ENCODE measurements at regions not wholly inside any gene's neighbourhood (a gene's known extent, or its start where the extent isn't known, plus 50 kb on each side); places are given as distances from the start of the nearest gene placed in this dataset.
A peak's percentile ranks its signal among the peaks of the same experiment; 100 is the strongest.
"Not testable (repeated sequence)": the region's sequence is repeated elsewhere in the genome, so short reads cannot be mapped to it uniquely, and the experiment has no call there.

GRCh38 chr6:27693766-27694546 lies 218.2 kb downstream of the OR2B2 start:
- in situ Hi-C loops (cut with HindIII; ENCODE audit: low pct_unique_long_range_greater_than_20kb, low sequenced_read_pairs): no loop called here
- no peak for DNase-seq (ENCODE audit: low read depth in 1 of 2, low spot score in 1 of 2)

DNA sequence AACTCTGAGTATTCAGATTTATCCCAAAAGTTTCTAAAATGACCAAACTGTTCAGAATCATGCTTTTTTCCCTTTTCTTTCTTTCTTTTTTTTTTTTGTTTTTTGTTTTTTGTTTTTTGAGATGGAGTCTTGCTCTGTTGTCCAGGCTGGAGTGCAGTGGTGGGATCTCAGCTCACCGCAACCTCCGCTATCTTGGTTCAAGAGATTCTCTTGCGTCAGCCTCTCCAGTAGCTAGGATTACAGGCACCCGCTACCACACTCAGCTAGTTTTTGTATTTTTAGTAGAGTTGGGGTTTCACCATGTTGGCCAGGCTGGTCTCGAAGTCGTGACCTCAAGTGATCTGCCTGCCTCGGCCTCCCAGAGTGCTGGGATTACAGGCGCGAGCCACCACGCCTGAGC lies 219.2 kb upstream of the ZNF184 start:
- DNase-seq (ENCODE audit: low read depth in 1 of 2, low spot score in 1 of 2); in situ Hi-C loops (cut with HindIII; ENCODE audit: low pct_unique_long_range_greater_than_20kb, low sequenced_read_pairs): not testable (repeated sequence)

More at GRCh38 chr6:27693766-27694546, 218.2 kb downstream of the OR2B2 start:
- no peak for TF ChIP-seq JUND (IDR thresholded peaks at IDR 0.05; ENCODE audit: low read depth)

DNA sequence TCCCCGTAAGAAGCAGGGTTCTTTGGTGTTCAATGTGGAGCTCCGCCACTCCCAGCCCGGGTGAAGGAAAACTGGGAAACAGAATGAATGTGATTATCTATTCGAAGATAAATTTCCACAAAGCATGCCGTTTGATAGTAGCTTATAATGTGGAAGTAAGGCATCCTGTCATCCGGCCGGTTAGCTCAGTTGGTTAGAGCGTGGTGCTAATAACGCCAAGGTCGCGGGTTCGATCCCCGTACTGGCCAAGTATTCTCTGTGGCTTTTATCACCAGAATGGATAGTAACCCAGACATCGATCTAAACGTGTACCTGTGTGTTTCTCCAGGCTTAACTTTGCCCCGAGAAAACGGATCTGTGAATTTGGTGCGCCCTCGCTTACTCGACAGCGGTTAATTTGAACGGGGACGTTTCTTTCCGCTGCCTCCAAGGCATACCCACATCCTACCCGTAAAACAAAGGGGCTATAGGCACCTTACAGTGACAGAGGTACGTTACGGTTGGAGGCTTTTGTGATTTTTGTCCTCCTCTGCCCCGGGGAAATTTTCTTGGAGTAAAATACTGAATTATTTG lies 215.2 kb upstream of the ZNF184 start:
- TF ChIP-seq JUND (IDR thresholded peaks at IDR 0.05; ENCODE audit: low read depth): no peak
- in situ Hi-C loops (cut with HindIII; ENCODE audit: low pct_unique_long_range_greater_than_20kb, low sequenced_read_pairs): no loop called here
- DNase-seq (ENCODE audit: low read depth in 1 of 2, low spot score in 1 of 2): peak in 1 of 2 experiments; percentile 72

GRCh38 chr6:27687154-27688013 lies 214.5 kb upstream of the ZNF184 start:
- in situ Hi-C loops (cut with HindIII; ENCODE audit: low pct_unique_long_range_greater_than_20kb, low sequenced_read_pairs): no loop called here
- no peak for DNase-seq (ENCODE audit: low read depth in 1 of 2, low spot score in 1 of 2)

GRCh38 chr6:27685279-27685678 lies 212.4 kb upstream of the ZNF184 start:
- no peak for DNase-seq (ENCODE audit: low read depth in 1 of 2, low spot score in 1 of 2)
- TF ChIP-seq JUND (IDR thresholded peaks at IDR 0.05; ENCODE audit: low read depth): no peak
- in situ Hi-C loops (cut with HindIII; ENCODE audit: low pct_unique_long_range_greater_than_20kb, low sequenced_read_pairs): no loop called here

More at GRCh38 chr6:27687154-27688013, 214.5 kb upstream of the ZNF184 start:
- no peak for TF ChIP-seq JUND (IDR thresholded peaks at IDR 0.05; ENCODE audit: low read depth)

GRCh38 chr6:27684264-27685211 lies 211.6 kb upstream of the ZNF184 start:
- in situ Hi-C loops (cut with HindIII; ENCODE audit: low pct_unique_long_range_greater_than_20kb, low sequenced_read_pairs): no loop called here
- no peak for TF ChIP-seq JUND (IDR thresholded peaks at IDR 0.05; ENCODE audit: low read depth)
- DNase-seq (ENCODE audit: low read depth in 1 of 2, low spot score in 1 of 2): peak in 1 of 2 experiments; percentile 83

GRCh38 chr6:27679964-27680694 lies 207.2 kb upstream of the ZNF184 start:
- in situ Hi-C loops (cut with HindIII; ENCODE audit: low pct_unique_long_range_greater_than_20kb, low sequenced_read_pairs): no loop called here
- no peak for DNase-seq (ENCODE audit: low read depth in 1 of 2, low spot score in 1 of 2)
- no peak for TF ChIP-seq JUND (IDR thresholded peaks at IDR 0.05; ENCODE audit: low read depth)

GRCh38 chr6:27679308-27679963 lies 206.5 kb upstream of the ZNF184 start:
- DNase-seq (ENCODE audit: low read depth in 1 of 2, low spot score in 1 of 2): no peak
- no peak for TF ChIP-seq JUND (IDR thresholded peaks at IDR 0.05; ENCODE audit: low read depth)
- in situ Hi-C loops (cut with HindIII; ENCODE audit: low pct_unique_long_range_greater_than_20kb, low sequenced_read_pairs): no loop called here

- no peak for DNase-seq (ENCODE audit: low read depth in 1 of 2, low spot score in 1 of 2)
- in situ Hi-C loops (cut with HindIII; ENCODE audit: low pct_unique_long_range_greater_than_20kb, low sequenced_read_pairs): no loop called here
- TF ChIP-seq JUND (IDR thresholded peaks at IDR 0.05; ENCODE audit: low read depth): no peak
Measured at GRCh38 chr6:27678469-27678868, 205.6 kb upstream of the ZNF184 start.

GRCh38 chr6:27674882-27675281 lies 202.0 kb upstream of the ZNF184 start:
- in situ Hi-C loops (cut with HindIII; ENCODE audit: low pct_unique_long_range_greater_than_20kb, low sequenced_read_pairs): no loop called here
- no peak for TF ChIP-seq JUND (IDR thresholded peaks at IDR 0.05; ENCODE audit: low read depth)
- DNase-seq (ENCODE audit: low read depth in 1 of 2, low spot score in 1 of 2): no peak
